Nephron progenitor cell (in vitro differentiated cells): ENCODE measurements at regions not wholly inside any gene's neighbourhood (a gene's known extent, or its start where the extent isn't known, plus 50 kb on each side); places are given as distances from the start of the nearest gene placed in this dataset.

ENCODE experiments used
- DNase-seq: peaks from one replicate; pipeline ENCODE4 v3.0.0; 2021
- H3K27ac Mint-ChIP-seq: 2 replicates; pipeline ENCODE4 v1.8.0; 2021; ENCODE audit warnings: mild to moderate bottlenecking, moderate library complexity, mixed read lengths
- H3K27me3 Mint-ChIP-seq: 2 replicates; pipeline ENCODE4 v1.8.0; 2021; ENCODE audit warnings: mild to moderate bottlenecking, low read depth, mixed read lengths; ENCODE audit not compliant: poor library complexity
- H3K36me3 Mint-ChIP-seq: 2 replicates; pipeline ENCODE4 v1.8.0; 2021; ENCODE audit warnings: low read depth, mixed read lengths
- H3K4me1 Mint-ChIP-seq: 2 replicates; pipeline ENCODE4 v1.8.0; 2021; ENCODE audit warnings: mixed read lengths
- H3K4me3 Mint-ChIP-seq: 2 replicates; pipeline ENCODE4 v1.8.0; 2021; ENCODE audit warnings: mild to moderate bottlenecking, moderate library complexity, mixed read lengths
- H3K9me3 Mint-ChIP-seq: 2 replicates; pipeline ENCODE4 v1.8.0; 2021; ENCODE audit warnings: mild to moderate bottlenecking, moderate library complexity, mixed read lengths
- TF ChIP-seq, protein P1 (sequence below): fragments of 200-600 bp; sonication (generic); IDR thresholded peaks from 2 replicates; pipeline ENCODE4 v1.5.0; 2021; ENCODE audit warnings: antibody characterized with exemption

DNA sequence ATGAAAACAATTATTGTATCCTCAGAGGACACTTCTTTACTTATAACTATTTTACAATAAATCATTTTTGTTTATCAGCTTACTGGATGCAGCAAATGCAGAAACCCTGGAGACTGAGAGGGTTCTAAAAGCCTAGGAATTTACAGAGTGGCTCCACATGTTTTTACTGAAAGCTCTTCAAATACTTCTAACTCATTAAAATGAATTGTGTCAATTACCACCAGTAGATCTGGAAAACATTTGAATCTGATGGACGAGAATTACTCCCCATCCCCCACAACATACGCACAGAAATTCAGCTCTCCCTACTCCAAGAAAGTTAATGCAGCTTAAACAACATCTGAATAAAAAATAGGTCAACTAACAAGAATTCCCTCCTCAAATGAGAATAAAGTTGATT lies 319.8 kb upstream of the FIGN start:
- DNase-seq: no peak
- Mint-ChIP-seq H3K4me3 (no peak overlapping the region), H3K9me3 (no peaks in the 10 kb centered on the region), H3K36me3 (no peaks in the 10 kb centered on the region), H3K27me3 (no peaks in the 10 kb centered on the region), H3K27ac (peak overlapping the region; percentile 6), H3K4me1 (peaks cover 36% of the 10 kb centered on the region)
- TF ChIP-seq, protein P1, sequence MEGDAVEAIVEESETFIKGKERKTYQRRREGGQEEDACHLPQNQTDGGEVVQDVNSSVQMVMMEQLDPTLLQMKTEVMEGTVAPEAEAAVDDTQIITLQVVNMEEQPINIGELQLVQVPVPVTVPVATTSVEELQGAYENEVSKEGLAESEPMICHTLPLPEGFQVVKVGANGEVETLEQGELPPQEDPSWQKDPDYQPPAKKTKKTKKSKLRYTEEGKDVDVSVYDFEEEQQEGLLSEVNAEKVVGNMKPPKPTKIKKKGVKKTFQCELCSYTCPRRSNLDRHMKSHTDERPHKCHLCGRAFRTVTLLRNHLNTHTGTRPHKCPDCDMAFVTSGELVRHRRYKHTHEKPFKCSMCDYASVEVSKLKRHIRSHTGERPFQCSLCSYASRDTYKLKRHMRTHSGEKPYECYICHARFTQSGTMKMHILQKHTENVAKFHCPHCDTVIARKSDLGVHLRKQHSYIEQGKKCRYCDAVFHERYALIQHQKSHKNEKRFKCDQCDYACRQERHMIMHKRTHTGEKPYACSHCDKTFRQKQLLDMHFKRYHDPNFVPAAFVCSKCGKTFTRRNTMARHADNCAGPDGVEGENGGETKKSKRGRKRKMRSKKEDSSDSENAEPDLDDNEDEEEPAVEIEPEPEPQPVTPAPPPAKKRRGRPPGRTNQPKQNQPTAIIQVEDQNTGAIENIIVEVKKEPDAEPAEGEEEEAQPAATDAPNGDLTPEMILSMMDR: no peak

DNA sequence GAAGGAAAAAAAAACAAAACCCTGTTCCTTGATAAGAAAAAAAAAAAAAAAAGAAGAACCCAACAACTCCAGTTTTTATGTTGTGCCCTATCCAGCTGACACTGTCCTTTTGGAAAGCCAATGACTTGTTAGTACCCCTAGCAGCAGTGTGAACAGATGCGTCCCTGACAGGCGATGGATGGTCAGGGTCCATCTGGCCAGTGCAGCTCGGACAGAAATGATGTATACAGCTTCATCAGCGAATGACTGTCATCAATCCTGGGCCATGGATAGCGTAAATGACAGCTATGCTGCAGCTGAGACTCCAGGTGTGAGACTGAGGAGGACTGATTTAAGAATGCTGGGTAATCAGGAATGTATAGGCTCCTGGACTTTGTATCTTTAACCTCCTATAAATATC lies 318.8 kb upstream of the FIGN start:
- Mint-ChIP-seq H3K27ac (peak overlapping the region; percentile 49), H3K36me3 (no peaks in the 10 kb centered on the region), H3K4me3 (no peak overlapping the region), H3K9me3 (no peaks in the 10 kb centered on the region), H3K4me1 (peaks cover 42% of the 10 kb centered on the region), H3K27me3 (no peaks in the 10 kb centered on the region)
- DNase-seq: no peak
- TF ChIP-seq, protein P1: no peak

DNA sequence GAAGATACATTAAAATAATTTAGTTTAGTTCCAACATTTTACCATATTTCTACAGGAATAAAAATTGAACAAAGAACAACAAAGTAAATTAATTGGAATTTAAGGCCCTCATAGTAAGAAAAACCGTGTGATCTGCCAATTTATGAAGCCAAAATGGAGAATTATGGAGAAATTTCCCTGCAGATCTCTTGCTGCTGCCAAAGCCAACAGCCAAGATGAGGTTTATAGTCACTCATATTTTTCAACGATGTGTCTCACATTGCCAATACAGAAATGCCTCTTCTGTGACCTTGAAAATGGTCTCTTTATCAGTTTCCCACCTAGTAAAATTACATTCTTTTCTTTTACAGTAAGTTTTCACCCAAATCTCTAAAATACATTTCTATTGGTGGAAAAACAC lies 317.2 kb upstream of the FIGN start:
- Mint-ChIP-seq H3K4me1 (peaks cover 42% of the 10 kb centered on the region), H3K36me3 (no peaks in the 10 kb centered on the region), H3K27ac (no peak overlapping the region), H3K9me3 (no peaks in the 10 kb centered on the region), H3K4me3 (no peak overlapping the region), H3K27me3 (no peaks in the 10 kb centered on the region)
- TF ChIP-seq, protein P1: no peak
- no peak for DNase-seq

DNA sequence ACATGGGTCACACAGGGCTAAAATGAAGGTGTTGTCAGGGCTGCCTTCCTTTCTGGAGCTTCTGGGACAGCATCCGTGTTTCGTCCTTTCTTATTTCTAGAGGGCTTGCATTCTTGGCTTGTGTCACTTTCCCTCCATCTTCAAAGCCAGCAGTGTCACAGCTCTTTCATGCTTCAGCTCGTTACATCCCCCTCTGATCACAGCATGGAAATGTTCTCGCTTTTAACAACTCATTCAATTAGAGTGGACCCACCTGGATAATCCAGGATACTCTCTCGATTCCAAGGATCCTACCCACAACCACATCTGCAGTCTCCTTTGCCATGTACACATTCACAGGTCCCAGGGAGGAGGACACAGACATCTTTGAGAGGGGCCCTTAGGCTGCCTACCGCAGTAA lies 316.2 kb upstream of the FIGN start:
- Mint-ChIP-seq H3K4me3 (no peak overlapping the region), H3K27ac (no peak overlapping the region), H3K27me3 (no peaks in the 10 kb centered on the region), H3K4me1 (peaks cover 42% of the 10 kb centered on the region), H3K9me3 (no peaks in the 10 kb centered on the region), H3K36me3 (no peaks in the 10 kb centered on the region)
- TF ChIP-seq, protein P1: no peak
- no peak for DNase-seq

DNA sequence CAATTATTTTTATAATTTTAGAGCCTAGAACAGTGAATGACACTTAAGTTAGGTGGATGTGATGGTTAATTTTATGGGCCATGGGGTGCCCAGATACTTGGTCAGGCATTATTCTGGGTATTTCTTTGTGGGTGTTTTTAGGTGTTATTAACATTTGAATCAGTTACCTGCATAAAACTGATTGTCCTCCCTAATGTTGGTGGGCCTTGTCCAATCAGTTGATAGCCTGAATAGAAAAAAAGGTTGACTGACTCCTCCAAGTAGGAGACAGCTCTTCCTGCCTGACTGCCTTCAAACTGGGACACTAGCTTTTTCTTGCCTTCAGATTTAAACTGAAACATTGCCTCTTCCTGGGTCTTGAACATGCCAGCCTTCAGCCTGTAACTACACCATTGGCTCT lies 312.9 kb upstream of the FIGN start:
- Mint-ChIP-seq H3K4me3 (no peak overlapping the region), H3K27ac (no peak overlapping the region), H3K9me3 (no peaks in the 10 kb centered on the region), H3K36me3 (no peaks in the 10 kb centered on the region), H3K4me1 (peaks cover 22% of the 10 kb centered on the region), H3K27me3 (no peaks in the 10 kb centered on the region)
- no peak for DNase-seq
- TF ChIP-seq, protein P1: no peak

DNA sequence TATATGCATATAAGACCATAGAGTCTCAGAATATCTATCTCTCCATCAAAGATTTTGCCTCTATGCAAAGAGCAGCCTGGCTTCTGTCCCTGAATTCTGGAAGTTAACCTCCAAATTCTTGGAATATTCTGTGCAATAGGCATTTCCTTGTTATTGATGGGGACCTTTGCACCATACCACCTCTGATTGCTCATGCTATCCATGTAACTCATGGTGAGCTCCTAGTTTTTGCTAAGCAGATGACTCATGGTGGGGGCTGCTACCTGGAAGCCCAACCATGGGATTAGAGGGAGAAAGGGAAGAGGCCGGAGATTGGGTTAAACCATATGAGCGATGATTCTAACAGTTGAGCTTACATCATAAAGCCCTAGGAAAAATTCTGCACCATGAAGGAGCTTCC lies 310.2 kb upstream of the FIGN start:
- H3K27me3 Mint-ChIP-seq: peaks cover 4% of the 10 kb centered on the region
- TF ChIP-seq, protein P1: no peak
- DNase-seq: no peak

More for the DNA sequence above, 310.2 kb upstream of the FIGN start:
- peaks cover 10% of the 10 kb centered on the region for H3K9me3 Mint-ChIP-seq
- no peak overlapping the region for H3K27ac Mint-ChIP-seq
- peaks cover 10% of the 10 kb centered on the region for H3K4me1 Mint-ChIP-seq
- no peak overlapping the region for H3K4me3 Mint-ChIP-seq
- no peaks in the 10 kb centered on the region for H3K36me3 Mint-ChIP-seq
